WTC11 (cell line): ENCODE measurements at regions not wholly inside any gene's neighbourhood (a gene's known extent, or its start where the extent isn't known, plus 50 kb on each side); places are given as distances from the start of the nearest gene placed in this dataset.
"Not testable (repeated sequence)": the region's sequence is repeated elsewhere in the genome, so short reads cannot be mapped to it uniquely, and the experiment has no call there.

Experiments used
- ATAC-seq: fragments of 200-7000 bp; cut with Tn5 transposase; 2 replicates; pipeline ENCODE4 v1.10.0; 2021; ENCODE audit warnings: mild to moderate bottlenecking, moderate library complexity
- CTCF ChIA-PET: fragments of 300-600 bp; sonication (Branson Sonifier 250); formaldehyde crosslinking; loops from one replicate; lab custom pipeline; 2021; ENCODE audit warnings: antibody characterized with exemption; lab: Charles Lee
- POLR2A ChIA-PET: fragments of 350-600 bp; sonication (Branson Sonifier 250); formaldehyde crosslinking; loops from one replicate; lab custom pipeline; 2021; ENCODE audit warnings: antibody characterized with exemption; lab: Charles Lee
- DNase-seq: peaks from one replicate; pipeline ENCODE4 v3.0.0; 2021; ENCODE audit warnings: low spot score
- H3K27ac Mint-ChIP-seq: 2 replicates; pipeline ENCODE4 v1.8.0; 2021; ENCODE audit warnings: mixed read lengths
- H3K27me3 Mint-ChIP-seq: 2 replicates; pipeline ENCODE4 v1.8.0; 2021; ENCODE audit warnings: low read depth, mild to moderate bottlenecking, moderate library complexity, mixed read lengths
- H3K36me3 Mint-ChIP-seq: 2 replicates; pipeline ENCODE4 v1.8.0; 2021; ENCODE audit warnings: mixed read lengths
- H3K4me1 Mint-ChIP-seq: 2 replicates; pipeline ENCODE4 v1.8.0; 2022; ENCODE audit warnings: mixed read lengths
- H3K4me3 Mint-ChIP-seq: 2 replicates; pipeline ENCODE4 v1.8.0; 2021; ENCODE audit warnings: mild to moderate bottlenecking, moderate library complexity, mixed read lengths
- H3K9me3 Mint-ChIP-seq: 2 replicates; pipeline ENCODE4 v1.8.0; 2021; ENCODE audit warnings: mixed read lengths
- ATF1 ChIP-seq: sonication (generic); formaldehyde crosslinking; IDR thresholded peaks from 2 replicates; pipeline ENCODE4 v1.8.1; 2023; ENCODE audit warnings: mild to moderate bottlenecking, moderate library complexity, missing genetic modification reagents
- CBFB ChIP-seq: sonication (generic); formaldehyde crosslinking; IDR thresholded peaks from 2 replicates; pipeline ENCODE4 v1.8.1; 2022; ENCODE audit warnings: mild to moderate bottlenecking, low read depth, missing genetic modification reagents
- EMX1 ChIP-seq: fragments of 250-450 bp; sonication (Bioruptor Pico); IDR thresholded peaks from 2 replicates; pipeline ENCODE4 v1.8.0; 2021; ENCODE audit warnings: mild to moderate bottlenecking
- FOXP1 ChIP-seq: sonication (generic); formaldehyde crosslinking; IDR thresholded peaks from 2 replicates; pipeline ENCODE4 v1.8.0; 2022; ENCODE audit warnings: missing genetic modification reagents, mild to moderate bottlenecking, moderate library complexity, borderline replicate concordance
- TF ChIP-seq, protein P1 (sequence below): fragments of 250-450 bp; sonication (Bioruptor Pico); conservative IDR thresholded peaks from 2 replicates; pipeline ENCODE4 v1.9.0; 2021; ENCODE audit warnings: mild to moderate bottlenecking
- TF ChIP-seq, protein P2 (sequence below): sonication (generic); formaldehyde crosslinking; IDR thresholded peaks from 2 replicates; pipeline ENCODE4 v1.8.1; 2022; ENCODE audit warnings: missing genetic modification reagents, borderline replicate concordance
- TF ChIP-seq, protein P3 (sequence below): sonication (generic); formaldehyde crosslinking; IDR thresholded peaks from 2 replicates; pipeline ENCODE4 v1.8.1; 2023; ENCODE audit warnings: mild to moderate bottlenecking, moderate library complexity, missing genetic modification reagents
- TF ChIP-seq, protein P4 (sequence below): sonication (generic); formaldehyde crosslinking; IDR thresholded peaks from 2 replicates; pipeline ENCODE4 v1.8.1; 2022; ENCODE audit warnings: mild to moderate bottlenecking, moderate library complexity, missing genetic modification reagents
- TF ChIP-seq, protein P5 (sequence below): fragments of 250-450 bp; sonication (Bioruptor Pico); IDR thresholded peaks from 2 replicates; pipeline ENCODE4 v1.9.0; 2021; ENCODE audit warnings: moderate library complexity, mild to moderate bottlenecking, inconsistent platforms, borderline replicate concordance
- TF ChIP-seq, protein P6 (sequence below): sonication (generic); formaldehyde crosslinking; IDR thresholded peaks from 2 replicates; pipeline ENCODE4 v1.8.1; 2023; ENCODE audit warnings: mild to moderate bottlenecking, missing genetic modification reagents, borderline replicate concordance

DNA sequence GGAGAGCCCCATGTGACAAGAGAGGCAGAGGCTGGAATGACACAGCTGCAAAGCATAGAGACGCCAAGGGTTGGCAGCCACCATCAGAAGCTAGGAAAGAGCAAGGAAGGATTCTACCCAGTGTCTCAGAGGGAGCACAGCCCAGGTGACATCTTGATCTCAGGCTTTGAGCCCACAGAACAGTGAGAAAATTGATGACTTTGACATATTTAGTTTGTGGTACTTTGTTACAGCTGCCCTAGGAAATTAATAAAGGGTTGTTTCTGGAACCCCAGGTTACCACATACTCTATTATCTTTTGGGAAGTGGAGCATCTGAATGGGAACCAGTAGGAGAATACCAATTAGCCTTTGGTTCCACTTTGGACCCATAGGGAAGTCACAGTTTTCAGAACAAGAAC is 231.7 kb downstream of the ZNF621 start:
- H3K4me3 Mint-ChIP-seq = no peak overlapping the region
- ATAC-seq = no peak
- DNase-seq = no peak
- TF ChIP-seq FOXP1 (no peak), EMX1 (CRISPR knock-in tag) (no peak), ATF1 (CRISPR knock-in tag) (no peak), CBFB (CRISPR knock-in tag) (no peak)
- TF ChIP-seq, protein P1, sequence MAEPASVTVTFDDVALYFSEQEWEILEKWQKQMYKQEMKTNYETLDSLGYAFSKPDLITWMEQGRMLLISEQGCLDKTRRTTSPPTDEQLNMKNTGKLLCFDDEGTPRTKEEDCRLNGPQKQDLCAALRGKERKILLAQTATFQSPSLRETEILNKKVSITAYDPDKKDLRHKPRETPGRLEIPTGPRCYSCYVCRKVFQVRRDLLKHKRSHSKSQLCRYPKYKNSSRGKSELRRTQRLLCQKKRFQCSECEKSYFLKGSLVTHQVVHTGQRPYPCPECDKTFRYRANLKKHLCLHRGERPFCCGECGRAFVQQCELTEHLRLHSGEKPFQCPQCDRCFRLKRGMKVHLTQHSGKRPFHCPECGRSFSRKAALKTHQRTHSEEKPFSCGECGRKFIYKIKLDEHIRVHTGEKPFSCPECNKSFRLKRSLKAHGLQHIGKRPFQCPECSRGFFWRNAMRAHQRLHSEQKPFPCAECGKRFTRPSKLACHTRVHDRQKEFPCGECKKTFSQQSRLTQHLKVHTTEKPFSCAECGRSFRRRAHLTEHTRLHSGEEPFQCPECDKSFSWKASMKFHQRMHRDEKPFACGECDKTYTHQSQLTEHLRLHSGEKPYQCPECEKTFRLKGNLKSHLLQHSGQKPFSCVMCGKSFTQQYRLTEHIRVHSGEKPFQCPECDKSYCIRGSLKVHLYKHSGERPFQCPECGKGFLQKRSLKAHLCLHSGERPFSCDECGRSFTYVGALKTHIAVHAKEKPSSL (CRISPR knock-in tag) = no peak
- TF ChIP-seq, protein P2, sequence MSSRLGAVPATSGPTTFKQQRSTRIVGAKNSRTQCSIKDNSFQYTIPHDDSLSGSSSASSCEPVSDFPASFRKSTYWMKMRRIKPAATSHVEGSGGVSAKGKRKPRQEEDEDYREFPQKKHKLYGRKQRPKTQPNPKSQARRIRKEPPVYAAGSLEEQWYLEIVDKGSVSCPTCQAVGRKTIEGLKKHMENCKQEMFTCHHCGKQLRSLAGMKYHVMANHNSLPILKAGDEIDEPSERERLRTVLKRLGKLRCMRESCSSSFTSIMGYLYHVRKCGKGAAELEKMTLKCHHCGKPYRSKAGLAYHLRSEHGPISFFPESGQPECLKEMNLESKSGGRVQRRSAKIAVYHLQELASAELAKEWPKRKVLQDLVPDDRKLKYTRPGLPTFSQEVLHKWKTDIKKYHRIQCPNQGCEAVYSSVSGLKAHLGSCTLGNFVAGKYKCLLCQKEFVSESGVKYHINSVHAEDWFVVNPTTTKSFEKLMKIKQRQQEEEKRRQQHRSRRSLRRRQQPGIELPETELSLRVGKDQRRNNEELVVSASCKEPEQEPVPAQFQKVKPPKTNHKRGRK (CRISPR knock-in tag) = no peak
- TF ChIP-seq, protein P3, sequence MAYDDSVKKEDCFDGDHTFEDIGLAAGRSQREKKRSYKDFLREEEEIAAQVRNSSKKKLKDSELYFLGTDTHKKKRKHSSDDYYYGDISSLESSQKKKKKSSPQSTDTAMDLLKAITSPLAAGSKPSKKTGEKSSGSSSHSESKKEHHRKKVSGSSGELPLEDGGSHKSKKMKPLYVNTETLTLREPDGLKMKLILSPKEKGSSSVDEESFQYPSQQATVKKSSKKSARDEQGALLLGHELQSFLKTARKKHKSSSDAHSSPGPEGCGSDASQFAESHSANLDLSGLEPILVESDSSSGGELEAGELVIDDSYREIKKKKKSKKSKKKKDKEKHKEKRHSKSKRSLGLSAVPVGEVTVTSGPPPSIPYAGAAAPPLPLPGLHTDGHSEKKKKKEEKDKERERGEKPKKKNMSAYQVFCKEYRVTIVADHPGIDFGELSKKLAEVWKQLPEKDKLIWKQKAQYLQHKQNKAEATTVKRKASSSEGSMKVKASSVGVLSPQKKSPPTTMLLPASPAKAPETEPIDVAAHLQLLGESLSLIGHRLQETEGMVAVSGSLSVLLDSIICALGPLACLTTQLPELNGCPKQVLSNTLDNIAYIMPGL (CRISPR knock-in tag) = no peak
- TF ChIP-seq, protein P4, sequence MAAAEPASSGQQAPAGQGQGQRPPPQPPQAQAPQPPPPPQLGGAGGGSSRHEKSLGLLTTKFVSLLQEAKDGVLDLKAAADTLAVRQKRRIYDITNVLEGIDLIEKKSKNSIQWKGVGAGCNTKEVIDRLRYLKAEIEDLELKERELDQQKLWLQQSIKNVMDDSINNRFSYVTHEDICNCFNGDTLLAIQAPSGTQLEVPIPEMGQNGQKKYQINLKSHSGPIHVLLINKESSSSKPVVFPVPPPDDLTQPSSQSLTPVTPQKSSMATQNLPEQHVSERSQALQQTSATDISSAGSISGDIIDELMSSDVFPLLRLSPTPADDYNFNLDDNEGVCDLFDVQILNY (CRISPR knock-in tag) = no peak
- TF ChIP-seq, protein P5, sequence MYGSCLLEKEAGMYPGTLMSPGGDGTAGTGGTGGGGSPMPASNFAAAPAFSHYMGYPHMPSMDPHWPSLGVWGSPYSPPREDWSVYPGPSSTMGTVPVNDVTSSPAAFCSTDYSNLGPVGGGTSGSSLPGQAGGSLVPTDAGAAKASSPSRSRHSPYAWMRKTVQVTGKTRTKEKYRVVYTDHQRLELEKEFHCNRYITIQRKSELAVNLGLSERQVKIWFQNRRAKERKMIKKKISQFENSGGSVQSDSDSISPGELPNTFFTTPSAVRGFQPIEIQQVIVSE (CRISPR knock-in tag) = no peak
- TF ChIP-seq, protein P6, sequence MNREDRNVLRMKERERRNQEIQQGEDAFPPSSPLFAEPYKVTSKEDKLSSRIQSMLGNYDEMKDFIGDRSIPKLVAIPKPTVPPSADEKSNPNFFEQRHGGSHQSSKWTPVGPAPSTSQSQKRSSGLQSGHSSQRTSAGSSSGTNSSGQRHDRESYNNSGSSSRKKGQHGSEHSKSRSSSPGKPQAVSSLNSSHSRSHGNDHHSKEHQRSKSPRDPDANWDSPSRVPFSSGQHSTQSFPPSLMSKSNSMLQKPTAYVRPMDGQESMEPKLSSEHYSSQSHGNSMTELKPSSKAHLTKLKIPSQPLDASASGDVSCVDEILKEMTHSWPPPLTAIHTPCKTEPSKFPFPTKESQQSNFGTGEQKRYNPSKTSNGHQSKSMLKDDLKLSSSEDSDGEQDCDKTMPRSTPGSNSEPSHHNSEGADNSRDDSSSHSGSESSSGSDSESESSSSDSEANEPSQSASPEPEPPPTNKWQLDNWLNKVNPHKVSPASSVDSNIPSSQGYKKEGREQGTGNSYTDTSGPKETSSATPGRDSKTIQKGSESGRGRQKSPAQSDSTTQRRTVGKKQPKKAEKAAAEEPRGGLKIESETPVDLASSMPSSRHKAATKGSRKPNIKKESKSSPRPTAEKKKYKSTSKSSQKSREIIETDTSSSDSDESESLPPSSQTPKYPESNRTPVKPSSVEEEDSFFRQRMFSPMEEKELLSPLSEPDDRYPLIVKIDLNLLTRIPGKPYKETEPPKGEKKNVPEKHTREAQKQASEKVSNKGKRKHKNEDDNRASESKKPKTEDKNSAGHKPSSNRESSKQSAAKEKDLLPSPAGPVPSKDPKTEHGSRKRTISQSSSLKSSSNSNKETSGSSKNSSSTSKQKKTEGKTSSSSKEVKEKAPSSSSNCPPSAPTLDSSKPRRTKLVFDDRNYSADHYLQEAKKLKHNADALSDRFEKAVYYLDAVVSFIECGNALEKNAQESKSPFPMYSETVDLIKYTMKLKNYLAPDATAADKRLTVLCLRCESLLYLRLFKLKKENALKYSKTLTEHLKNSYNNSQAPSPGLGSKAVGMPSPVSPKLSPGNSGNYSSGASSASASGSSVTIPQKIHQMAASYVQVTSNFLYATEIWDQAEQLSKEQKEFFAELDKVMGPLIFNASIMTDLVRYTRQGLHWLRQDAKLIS (CRISPR knock-in tag) = no peak
- H3K4me1 Mint-ChIP-seq = no peaks in the 10 kb centered on the region
- ChIA-PET CTCF (no interaction called here), POLR2A (interaction anchor here (0.6 kb wide), 1 partner anchor 439 kb away, joined by 4 read pairs; no protein-coding TSS in a partner anchor)
- peaks cover 3% of the 10 kb centered on the region for H3K27me3 Mint-ChIP-seq
- no peak overlapping the region for H3K27ac Mint-ChIP-seq
- peaks cover 24% of the 10 kb centered on the region for H3K9me3 Mint-ChIP-seq
- 0 out of 2 replicates have a peak, but pooled peaks cover 2% of the 10 kb centered on the region for H3K36me3 Mint-ChIP-seq

DNA sequence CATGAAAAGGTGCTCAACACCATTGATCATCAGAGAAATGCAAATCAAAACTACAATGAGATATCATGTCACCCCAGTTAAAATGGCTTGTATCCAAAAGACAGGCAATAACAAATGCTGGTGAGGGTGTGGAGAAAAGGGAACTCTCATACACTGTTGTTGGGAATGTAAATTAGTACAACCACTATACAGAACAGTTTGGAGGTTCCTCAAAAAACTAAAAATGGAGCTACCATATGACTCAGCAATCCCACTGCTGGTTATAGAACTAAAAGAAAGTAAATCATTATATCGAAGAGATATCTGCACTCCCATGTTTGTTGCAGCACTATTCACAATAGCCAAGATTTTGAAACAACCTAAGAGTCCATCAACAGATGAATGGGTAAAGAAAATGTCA is 238.0 kb downstream of the ZNF621 start:
- H3K4me3 Mint-ChIP-seq, H3K27me3 Mint-ChIP-seq, POLR2A ChIA-PET, H3K4me1 Mint-ChIP-seq, H3K36me3 Mint-ChIP-seq, DNase-seq, ATAC-seq, H3K27ac Mint-ChIP-seq, CTCF ChIA-PET: not testable (repeated sequence)
- H3K9me3 Mint-ChIP-seq = peaks cover 52% of the 10 kb centered on the region
